HL-60/S4 treated with retinoic acid at 250 ng/mL for 4 days and 3 days (cell line): ENCODE measurements at regions not wholly inside any gene's neighbourhood (a gene's known extent, or its start where the extent isn't known, plus 50 kb on each side); places are given as distances from the start of the nearest gene placed in this dataset.

Experiments
- in situ Hi-C: fragments of 300-500 bp; cut with MboI; formaldehyde crosslinking; loops from 2 replicates; pipeline ENCODE4 v1.7.0; 2022; ENCODE audit warnings: low sequenced_read_pairs

- in situ Hi-C loops: no loop called here
Measured at GRCh38 chr20:57012691-57013090, 253.8 kb downstream of the BMP7 start.

GRCh38 chr20:57013217-57013616 is 253.2 kb downstream of the BMP7 start:
- in situ Hi-C loops: no loop called here

GRCh38 chr20:57013741-57014140 is 252.7 kb downstream of the BMP7 start:
- in situ Hi-C loops: no loop called here

GRCh38 chr20:57020364-57020763 is 246.1 kb downstream of the BMP7 start:
- in situ Hi-C loops: no loop called here

DNA sequence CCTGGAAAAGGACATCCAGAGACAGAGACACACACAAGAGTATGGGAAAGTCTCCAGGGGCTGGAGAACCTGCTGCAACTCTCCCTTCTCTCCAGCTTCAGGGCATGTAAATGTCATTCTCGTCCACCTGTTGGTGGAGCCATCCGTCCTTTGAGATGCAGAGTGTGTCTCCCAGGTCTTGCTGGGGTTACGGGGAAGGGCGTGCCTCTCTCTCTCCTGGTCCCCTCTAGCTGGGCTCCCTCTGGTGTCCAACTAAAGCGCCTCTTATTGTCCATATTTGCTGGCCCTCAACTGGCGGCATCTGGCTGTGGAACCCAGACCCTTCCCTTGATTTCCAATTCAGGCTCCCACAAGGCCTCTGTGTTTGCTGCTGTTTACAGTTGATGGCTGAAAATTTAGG is 244.1 kb downstream of the BMP7 start:
- in situ Hi-C loops: no loop called here

DNA sequence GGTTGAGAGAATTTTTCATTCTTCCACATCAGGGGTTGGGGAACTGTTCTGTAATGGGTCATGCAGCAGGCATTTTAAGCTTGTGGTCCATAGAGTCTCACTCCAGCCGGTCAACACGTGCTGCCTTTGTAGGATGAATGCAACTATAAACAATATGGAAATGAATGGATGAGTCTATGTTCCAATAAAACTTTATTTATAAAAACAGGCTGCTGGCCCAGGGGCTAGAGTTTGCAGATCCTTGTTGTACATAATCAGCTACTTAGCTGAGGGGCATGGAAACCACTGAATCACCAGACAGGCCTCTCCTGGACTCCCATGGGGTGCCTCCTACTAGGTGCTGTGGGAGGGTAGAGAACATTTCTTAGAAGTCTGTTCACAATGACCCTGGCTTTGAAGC is 243.4 kb downstream of the BMP7 start:
- in situ Hi-C loops: no loop called here

DNA sequence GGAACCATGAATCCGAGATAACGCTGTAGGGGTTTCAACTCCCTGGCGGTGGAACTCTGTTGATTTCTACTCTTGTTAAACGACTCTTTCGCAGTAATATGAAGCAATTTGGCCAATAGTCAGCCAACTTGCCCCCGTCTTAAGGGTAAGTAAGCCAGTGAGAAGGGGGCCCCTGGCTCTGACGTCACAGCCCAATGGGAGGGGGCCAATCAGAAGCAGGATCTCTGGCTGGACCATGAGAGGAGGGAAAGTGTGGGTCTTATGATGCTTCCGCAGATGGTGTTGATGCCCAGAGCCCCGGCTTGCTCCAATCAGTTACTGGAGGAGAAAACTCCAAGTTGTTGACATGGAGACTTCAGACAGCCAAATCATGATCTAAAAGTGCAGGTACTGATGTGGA is 242.4 kb downstream of the BMP7 start:
- in situ Hi-C loops: no loop called here

DNA sequence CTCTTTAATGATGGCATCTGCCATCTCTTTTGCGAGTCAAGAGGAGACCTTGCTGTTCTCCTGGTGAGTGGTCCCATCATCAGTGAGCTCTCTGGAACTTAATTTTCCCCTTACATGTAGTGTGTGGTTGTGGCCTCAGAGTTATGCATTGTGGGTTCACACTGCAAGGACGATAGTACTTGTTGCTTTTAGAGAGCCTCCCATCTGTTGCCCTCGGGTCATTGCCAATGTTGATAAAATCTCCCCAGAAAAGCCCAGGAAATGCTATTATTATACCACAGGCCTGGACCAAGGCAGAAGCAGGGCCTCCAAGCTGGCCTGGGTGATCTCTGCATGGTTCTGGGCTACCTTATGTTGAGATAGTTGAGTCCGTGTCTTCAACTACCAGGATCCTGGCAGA is 241.6 kb downstream of the BMP7 start:
- in situ Hi-C loops: no loop called here

DNA sequence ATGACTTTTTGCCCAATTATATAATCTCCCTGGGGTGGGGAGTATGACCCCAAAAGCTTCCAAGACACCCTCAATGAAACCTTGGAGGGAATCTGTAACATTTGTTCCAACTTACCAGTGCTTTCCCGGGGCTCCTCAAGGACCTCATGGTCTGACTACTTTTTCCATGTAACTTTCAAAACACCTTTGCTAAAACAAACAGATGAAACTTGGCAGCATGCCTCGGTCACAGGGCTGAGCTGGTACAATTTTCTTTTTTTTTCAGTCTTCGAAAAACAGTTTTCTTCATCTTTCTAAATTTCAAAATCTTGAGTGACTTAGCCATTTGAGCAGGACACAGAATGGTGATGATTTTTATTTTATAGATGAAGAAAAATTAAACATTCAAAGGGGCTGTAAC is 241.2 kb downstream of the BMP7 start:
- in situ Hi-C loops: no loop called here

- in situ Hi-C loops: no loop called here
Measured at GRCh38 chr20:57025666-57026224, 240.7 kb downstream of the BMP7 start.

- in situ Hi-C loops: no loop called here
Measured at GRCh38 chr20:57027777-57028176, 238.7 kb downstream of the BMP7 start.

- in situ Hi-C loops: no loop called here
Measured at GRCh38 chr20:57030611-57031600, 235.5 kb downstream of the BMP7 start.

DNA sequence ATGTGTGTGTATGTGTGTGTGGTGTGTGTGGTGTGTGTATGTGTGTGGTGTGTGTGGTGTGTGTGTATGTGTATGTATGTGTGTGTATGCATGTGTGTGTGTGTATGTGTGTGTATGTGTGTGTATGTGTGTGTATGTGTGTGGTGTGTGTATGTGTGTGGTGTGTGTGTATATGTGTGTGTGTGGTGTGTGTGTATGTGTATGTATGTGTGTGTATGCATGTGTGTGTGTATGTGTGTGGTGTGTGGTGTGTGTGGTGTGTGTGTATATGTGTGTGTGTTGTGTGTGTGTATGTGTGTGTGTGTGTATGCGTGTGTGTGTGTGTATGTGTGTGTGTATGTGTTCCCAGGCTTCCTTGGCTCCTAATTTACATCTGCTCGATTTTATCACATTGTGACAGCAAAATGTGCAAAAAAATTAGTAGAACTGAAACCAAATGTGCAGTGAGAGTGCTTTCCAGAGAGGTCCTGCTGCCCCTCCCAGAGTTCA is 234.5 kb downstream of the BMP7 start:
- in situ Hi-C loops: no loop called here

DNA sequence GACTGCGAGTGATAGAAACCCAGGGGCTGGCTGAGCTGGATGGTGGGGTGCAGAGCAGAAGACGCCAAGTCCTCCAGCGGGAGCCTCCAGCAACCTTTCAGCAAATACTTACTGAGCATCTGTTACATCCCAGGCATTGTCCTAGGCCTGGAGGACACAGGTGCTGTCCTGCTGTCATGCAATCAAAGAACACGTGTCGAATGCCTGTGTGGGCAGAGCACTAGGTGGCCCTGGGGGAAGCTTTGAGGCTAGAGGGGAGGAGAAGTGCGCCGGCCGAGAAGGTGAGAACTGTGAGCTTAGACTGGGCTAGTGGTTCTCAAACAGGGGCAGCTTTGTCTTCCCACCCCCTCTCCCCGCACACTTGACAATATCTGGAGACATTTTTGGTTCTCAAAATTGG is 233.6 kb downstream of the BMP7 start:
- in situ Hi-C loops: no loop called here

GRCh38 chr20:57034001-57034400 is 232.4 kb downstream of the BMP7 start:
- in situ Hi-C loops: no loop called here

- in situ Hi-C loops: no loop called here
Measured at GRCh38 chr20:57037689-57038088, 228.8 kb downstream of the BMP7 start.

DNA sequence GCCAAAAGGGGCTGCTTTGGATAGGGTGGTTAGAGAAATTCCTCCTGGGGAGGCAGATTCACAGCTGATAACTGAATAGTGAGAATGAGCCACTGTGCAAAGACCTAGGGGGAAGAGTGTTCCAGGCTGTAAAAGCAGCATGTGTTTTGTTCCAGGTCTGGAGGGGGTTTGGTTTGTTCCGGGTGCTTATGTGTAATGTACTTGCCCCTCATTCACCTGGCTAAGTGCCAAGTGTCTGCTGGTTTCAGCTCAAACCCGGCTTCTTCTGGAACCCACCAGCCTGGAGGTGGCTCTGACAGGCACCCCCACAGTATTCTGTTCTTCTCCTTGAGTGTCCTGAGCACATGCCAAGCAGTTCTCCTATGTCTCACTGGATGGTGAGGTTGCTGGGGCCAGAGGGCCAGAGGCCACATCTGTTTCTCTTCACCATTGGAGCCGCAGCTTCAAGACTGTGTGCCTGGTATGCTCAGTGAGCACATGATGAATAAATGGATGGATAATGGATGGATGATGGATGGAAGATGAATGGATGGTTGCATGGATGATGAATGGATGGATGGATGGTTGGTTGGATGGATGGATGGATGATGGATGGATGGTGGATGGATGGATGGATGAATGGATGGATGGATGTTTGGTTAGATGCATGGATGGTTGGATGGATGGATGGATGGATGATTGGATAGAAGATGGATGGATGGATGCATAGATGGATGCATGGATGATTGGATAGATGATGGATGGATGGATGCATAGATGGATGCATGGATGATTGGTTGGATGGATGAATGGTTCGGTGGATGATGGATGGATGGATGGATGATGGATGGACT is 227.6 kb downstream of the BMP7 start:
- in situ Hi-C loops: no loop called here

- in situ Hi-C loops: no loop called here
Measured at GRCh38 chr20:57040466-57040865, 226.0 kb downstream of the BMP7 start.

GRCh38 chr20:57040924-57041323 is 225.5 kb downstream of the BMP7 start:
- in situ Hi-C loops: no loop called here

- in situ Hi-C loops: no loop called here
Measured at GRCh38 chr20:57043091-57043490, 223.3 kb downstream of the BMP7 start.

GRCh38 chr20:57043669-57044268 is 222.7 kb downstream of the BMP7 start:
- in situ Hi-C loops: no loop called here
